DOHH2 (cell line): ENCODE measurements at regions not wholly inside any gene's neighbourhood (a gene's known extent, or its start where the extent isn't known, plus 50 kb on each side); places are given as distances from the start of the nearest gene placed in this dataset.

ENCODE experiments used
- H3F3A ChIP-seq: fragments of 200-600 bp; sonication (generic), shearing (Covaris generic); 2 replicates; pipeline ENCODE4 v1.6.0; 2016; ENCODE audit warnings: antibody characterized with exemption, mild to moderate bottlenecking; ENCODE audit not compliant: control insufficient read depth, insufficient read depth
- H3K27ac ChIP-seq: fragments of 200-600 bp; sonication (generic); 2 replicates; pipeline ENCODE4 v1.5.1; 2014; ENCODE audit warnings: low read depth, mild to moderate bottlenecking, low read length, moderate library complexity
- H3K27me3 ChIP-seq: fragments of 200-600 bp; sonication (generic); 2 replicates; pipeline ENCODE4 v1.6.1; 2014; ENCODE audit warnings: mild to moderate bottlenecking, low read length, mixed read lengths; ENCODE audit not compliant: control insufficient read depth
- H3K36me3 ChIP-seq: fragments of 200-600 bp; sonication (generic); 2 replicates; pipeline ENCODE4 v1.6.1; 2014; ENCODE audit warnings: mild to moderate bottlenecking, low read length, moderate library complexity, mixed read lengths; ENCODE audit not compliant: control insufficient read depth
- H3K4me1 ChIP-seq: fragments of 200-600 bp; sonication (generic); 2 replicates; pipeline ENCODE4 v1.6.1; 2014; ENCODE audit warnings: mild to moderate bottlenecking, low read length, mixed read lengths; ENCODE audit not compliant: control insufficient read depth
- H3K4me2 ChIP-seq: fragments of 200-600 bp; sonication (generic); 2 replicates; pipeline ENCODE4 v1.6.0; 2014; ENCODE audit warnings: mild to moderate bottlenecking, low read length, moderate library complexity
- H3K4me3 ChIP-seq: fragments of 200-600 bp; sonication (generic); 2 replicates; pipeline ENCODE4 v1.5.1; 2014; ENCODE audit warnings: mild to moderate bottlenecking, low read length, mixed read lengths
- H3K79me2 ChIP-seq: fragments of 200-600 bp; sonication (generic); 2 replicates; pipeline ENCODE4 v1.6.1; 2014; ENCODE audit warnings: mild to moderate bottlenecking, low read length, mixed read lengths; ENCODE audit not compliant: control insufficient read depth
- H3K9me2 ChIP-seq: fragments of 200-600 bp; sonication (generic); replicated peaks from 2 replicates; pipeline ENCODE4 v1.6.1; 2014; ENCODE audit warnings: mild to moderate bottlenecking, low read length, mixed read lengths; ENCODE audit not compliant: control insufficient read depth
- H3K9me3 ChIP-seq: fragments of 200-600 bp; sonication (generic); 2 replicates; pipeline ENCODE4 v1.6.1; 2014; ENCODE audit warnings: antibody characterized with exemption, low read length, mixed read lengths; ENCODE audit not compliant: control insufficient read depth, insufficient read depth
- H4K20me1 ChIP-seq: fragments of 200-600 bp; sonication (generic); 2 replicates; pipeline ENCODE4 v1.6.0; 2014; ENCODE audit warnings: low read depth, mild to moderate bottlenecking, antibody characterized with exemption, low read length, moderate library complexity; ENCODE audit not compliant: control insufficient read depth, insufficient read depth
- EZH2phosphoT487 ChIP-seq: fragments of 200-600 bp; sonication (generic); IDR thresholded peaks from 2 replicates; pipeline ENCODE4 v1.6.1; 2017; ENCODE audit warnings: borderline replicate concordance, mild to moderate bottlenecking, antibody characterized with exemption, low read length, moderate library complexity, mixed read lengths
- TF ChIP-seq, protein P1 (sequence below): fragments of 200-600 bp; sonication (generic); IDR thresholded peaks from one replicate; pipeline ENCODE4 v1.5.1; 2014; ENCODE audit warnings: antibody characterized with exemption, mild to moderate bottlenecking, low read depth, low read length; ENCODE audit not compliant: poor library complexity, severe bottlenecking

DNA sequence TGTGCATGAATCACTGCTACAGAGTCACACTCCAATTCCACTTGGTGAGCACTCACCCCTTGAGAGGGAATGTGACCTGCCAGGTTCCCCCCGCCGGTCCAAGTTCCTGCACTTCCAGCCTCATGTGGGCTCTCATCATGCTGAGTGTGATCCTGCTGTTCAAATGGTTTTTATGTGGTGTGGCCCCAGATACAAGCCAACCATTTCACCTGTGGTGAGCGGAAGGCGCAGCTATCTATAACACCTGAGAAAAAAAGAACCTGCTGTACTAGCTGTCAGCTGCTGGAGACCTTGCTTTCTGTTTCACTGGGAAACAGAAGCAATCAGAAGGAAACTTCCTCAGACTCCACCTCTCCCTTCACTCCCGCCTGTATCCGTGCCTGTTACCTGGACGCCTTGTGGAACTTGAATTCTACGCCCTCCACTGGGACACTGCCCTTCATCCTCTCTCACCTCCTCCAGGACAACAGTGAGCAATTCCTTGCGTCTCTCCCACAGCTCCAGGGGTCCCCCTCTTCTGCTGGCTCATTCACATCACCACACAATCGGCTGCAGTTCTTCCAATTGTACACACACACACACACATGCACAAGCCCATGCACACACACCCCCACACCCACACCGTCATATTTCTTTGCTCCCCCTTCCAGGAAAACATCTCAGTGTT is 64.4 kb upstream of the RPL11 start:
- H3K27ac ChIP-seq = peak overlapping the region; percentile 50
- peak overlapping the region; percentile 79 for H3K4me2 ChIP-seq
- H3K9me3 ChIP-seq = no peaks in the 10 kb centered on the region
- no peaks in the 10 kb centered on the region for H3K79me2 ChIP-seq
- H3K36me3 ChIP-seq = no peaks in the 10 kb centered on the region
- no peaks in the 10 kb centered on the region for H3K27me3 ChIP-seq
- H4K20me1 ChIP-seq = no peaks in the 10 kb centered on the region
- peaks cover 92% of the 10 kb centered on the region for H3K4me1 ChIP-seq
- TF ChIP-seq, protein P1, sequence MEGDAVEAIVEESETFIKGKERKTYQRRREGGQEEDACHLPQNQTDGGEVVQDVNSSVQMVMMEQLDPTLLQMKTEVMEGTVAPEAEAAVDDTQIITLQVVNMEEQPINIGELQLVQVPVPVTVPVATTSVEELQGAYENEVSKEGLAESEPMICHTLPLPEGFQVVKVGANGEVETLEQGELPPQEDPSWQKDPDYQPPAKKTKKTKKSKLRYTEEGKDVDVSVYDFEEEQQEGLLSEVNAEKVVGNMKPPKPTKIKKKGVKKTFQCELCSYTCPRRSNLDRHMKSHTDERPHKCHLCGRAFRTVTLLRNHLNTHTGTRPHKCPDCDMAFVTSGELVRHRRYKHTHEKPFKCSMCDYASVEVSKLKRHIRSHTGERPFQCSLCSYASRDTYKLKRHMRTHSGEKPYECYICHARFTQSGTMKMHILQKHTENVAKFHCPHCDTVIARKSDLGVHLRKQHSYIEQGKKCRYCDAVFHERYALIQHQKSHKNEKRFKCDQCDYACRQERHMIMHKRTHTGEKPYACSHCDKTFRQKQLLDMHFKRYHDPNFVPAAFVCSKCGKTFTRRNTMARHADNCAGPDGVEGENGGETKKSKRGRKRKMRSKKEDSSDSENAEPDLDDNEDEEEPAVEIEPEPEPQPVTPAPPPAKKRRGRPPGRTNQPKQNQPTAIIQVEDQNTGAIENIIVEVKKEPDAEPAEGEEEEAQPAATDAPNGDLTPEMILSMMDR = no peak
- no peak for TF ChIP-seq EZH2phosphoT487
- H3F3A ChIP-seq = peaks cover 28% of the 10 kb centered on the region
- H3K9me2 ChIP-seq = no peaks in the 10 kb centered on the region
- peak overlapping the region; percentile 62 for H3K4me3 ChIP-seq

DNA sequence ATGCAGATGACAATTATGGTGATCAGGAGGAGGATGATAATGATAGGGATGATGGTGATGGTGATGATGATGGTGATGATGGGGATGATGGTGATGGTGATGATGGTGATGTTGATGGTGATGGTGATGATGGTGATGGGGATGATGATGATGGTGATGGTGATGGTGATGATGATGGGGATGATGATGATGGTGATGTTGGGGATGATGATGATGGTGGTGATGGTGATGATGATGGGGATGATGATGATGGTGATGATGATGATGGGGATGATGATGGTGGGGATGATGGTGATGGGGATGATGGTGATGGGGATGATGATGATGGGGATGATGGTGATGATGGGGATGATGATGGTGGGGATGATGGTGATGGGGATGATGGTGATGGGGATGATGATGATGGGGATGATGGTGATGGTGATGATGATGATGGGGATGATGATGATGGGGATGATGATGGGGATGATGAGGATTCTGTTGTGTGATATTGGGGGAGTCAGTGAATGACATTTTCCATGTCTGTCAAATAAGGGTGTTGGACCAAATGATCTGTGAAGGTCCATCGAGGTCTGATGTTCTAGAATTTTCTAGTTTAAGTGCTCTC is 65.6 kb upstream of the RPL11 start:
- no peaks in the 10 kb centered on the region for H3K9me3 ChIP-seq
- H3K79me2 ChIP-seq = no peaks in the 10 kb centered on the region
- peaks cover 21% of the 10 kb centered on the region for H3F3A ChIP-seq
- TF ChIP-seq, protein P1 = no peak
- TF ChIP-seq EZH2phosphoT487 = no peak
- peaks cover 93% of the 10 kb centered on the region for H3K4me1 ChIP-seq
- no peaks in the 10 kb centered on the region for H4K20me1 ChIP-seq
- no peak overlapping the region for H3K27ac ChIP-seq
- peak overlapping the region; percentile 44 for H3K4me2 ChIP-seq
- no peaks in the 10 kb centered on the region for H3K27me3 ChIP-seq
- peak overlapping the region; percentile 22; the same call in 1 of the 2 replicates for H3K4me3 ChIP-seq
- H3K9me2 ChIP-seq = no peaks in the 10 kb centered on the region
- no peaks in the 10 kb centered on the region for H3K36me3 ChIP-seq

DNA sequence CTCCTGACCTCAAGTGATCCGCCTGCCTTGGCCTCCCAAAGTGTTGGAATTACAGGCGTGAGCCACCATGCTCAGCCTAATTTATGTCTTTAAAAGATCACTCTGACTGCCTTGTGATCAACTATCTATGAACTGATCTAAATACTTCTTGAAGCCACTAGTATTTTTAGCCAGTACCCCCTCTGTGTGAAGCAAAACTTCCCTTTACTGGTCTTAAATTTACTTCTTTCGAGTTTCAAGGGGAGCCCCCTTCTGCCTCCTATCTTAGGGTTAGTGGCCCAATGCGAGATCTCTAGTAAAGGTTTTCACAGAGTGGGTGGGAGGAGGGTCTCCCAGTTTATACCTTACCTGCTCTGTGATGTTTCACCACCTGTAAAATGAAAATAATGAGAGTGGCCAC is 66.1 kb upstream of the RPL11 start:
- TF ChIP-seq, protein P1 = no peak
- no peak for TF ChIP-seq EZH2phosphoT487
- Histone ChIP-seq H3K36me3 (peaks cover 2% of the 10 kb centered on the region; the same call in 1 of the 2 replicates), H3K27ac (no peak overlapping the region), H3K4me1 (peaks cover 93% of the 10 kb centered on the region), H3K27me3 (no peaks in the 10 kb centered on the region), H3K79me2 (no peaks in the 10 kb centered on the region), H3K4me3 (peak overlapping the region; percentile 22; the same call in 1 of the 2 replicates), H3K9me2 (no peaks in the 10 kb centered on the region), H3K4me2 (peak overlapping the region; percentile 44), H3K9me3 (no peaks in the 10 kb centered on the region), H4K20me1 (no peaks in the 10 kb centered on the region), H3F3A (peaks cover 16% of the 10 kb centered on the region)
